Kidney (tissue), 13 donors: ENCODE measurements at regions not wholly inside any gene's neighbourhood (a gene's known extent, or its start where the extent isn't known, plus 50 kb on each side); places are given as distances from the start of the nearest gene placed in this dataset.

Experiments used
- DNase-seq, 5 donors: peaks; one replicate each; pipeline ENCODE4 v3.0.0-alpha.2; 2013 to 2020
- FAIRE-seq: peaks from 2 replicates; lab custom pipeline; 2012; peaks lifted over from hg19 to GRCh38; lab: Jason Lieb, UNC
- H3K27ac ChIP-seq, 2 donors: one replicate each; pipeline ENCODE4 v1.7.0; 2013; ENCODE audit warnings: low read depth in 2 of 2, low read length in 2 of 2, inconsistent platforms in 1 of 2
- H3K27me3 ChIP-seq: one replicate; pipeline ENCODE4 v1.7.1; 2013; ENCODE audit warnings: low read length, inconsistent platforms; ENCODE audit not compliant: control insufficient read depth, insufficient read depth
- H3K36me3 ChIP-seq, 3 donors: one replicate each; pipeline versions ENCODE4 v1.7.0 to v1.7.1; 2013; ENCODE audit warnings: low read length in 3 of 3, control low read depth in 1 of 3, inconsistent platforms in 1 of 3; ENCODE audit not compliant: insufficient read depth in 3 of 3, control insufficient read depth in 2 of 3
- H3K4me1 ChIP-seq, 3 donors: one replicate each; pipeline versions ENCODE4 v1.7.0 to v1.7.1; 2013; ENCODE audit warnings: low read length in 3 of 3, inconsistent platforms in 1 of 3, low read depth in 1 of 3; ENCODE audit not compliant: control insufficient read depth in 2 of 3, insufficient read depth in 2 of 3
- H3K4me3 ChIP-seq, 3 donors: one replicate each; pipeline versions ENCODE4 v1.7.0 to v1.8.1; 2013; ENCODE audit warnings: low read length in 3 of 3, control low read depth in 1 of 3, inconsistent platforms in 1 of 3
- H3K9ac ChIP-seq, 3 donors: one replicate each; pipeline versions ENCODE4 v1.7.0 to v1.7.1; 2013; ENCODE audit warnings: low read length in 3 of 3, control low read depth in 1 of 3, inconsistent platforms in 1 of 3
- H3K9me3 ChIP-seq, 3 donors: one replicate each; pipeline versions ENCODE4 v1.7.0 to v1.7.1; 2013; ENCODE audit warnings: low read length in 3 of 3, control low read depth in 1 of 3, inconsistent platforms in 1 of 3; ENCODE audit not compliant: control insufficient read depth in 2 of 3, insufficient read depth in 1 of 3
- CTCF ChIP-seq: IDR thresholded peaks from 3 replicates; pipeline ENCODE4 v1.5.1; 2012; ENCODE audit warnings: mild to moderate bottlenecking, moderate library complexity, borderline replicate concordance; ENCODE audit not compliant: insufficient read depth; ENCODE audit errors: extremely low read depth
- intact Hi-C: fragments of 100-400 bp; cut with DNase I; formaldehyde crosslinking; loops from one replicate; pipeline ENCODE4 v1.11.1; 2022
- donor health status: control.
- donor health status: control.
- donor health status: control.
- donor health status: control.
- donor health status: control.
- donor health status: DM: yes; HTN: yes; CAD: no.
- donor health status: Normal renal cell carcinoma (clear cell type).

- Histone ChIP-seq H3K4me1 (peaks cover 0 to 2% (median 0%) of the 10 kb centered on the region in 3 donors), H3K36me3 (no peaks in the 10 kb centered on the region), H3K27ac (no peak overlapping the region), H3K9me3 (no peaks in the 10 kb centered on the region), H3K27me3 (no peaks in the 10 kb centered on the region), H3K9ac (no peak overlapping the region), H3K4me3 (no peak overlapping the region)
- no peak for DNase-seq
- intact Hi-C loops = no loop called here
- no peak for FAIRE-seq
- no peak for TF ChIP-seq CTCF
These were observed 376.4 kb downstream of the FGF9 start for GRCh38 chr13:22047082-22047784.

GRCh38 chr13:22047785-22048104 is 376.9 kb downstream of the FGF9 start:
- Histone ChIP-seq H3K27ac (no peak overlapping the region), H3K4me1 (peaks cover 0 to 2% (median 0%) of the 10 kb centered on the region in 3 donors), H3K9me3 (no peaks in the 10 kb centered on the region), H3K9ac (no peak overlapping the region), H3K4me3 (no peak overlapping the region), H3K27me3 (no peaks in the 10 kb centered on the region), H3K36me3 (no peaks in the 10 kb centered on the region)
- FAIRE-seq = no peak
- TF ChIP-seq CTCF = no peak
- intact Hi-C loops = no loop called here
- no peak for DNase-seq

- FAIRE-seq (no peak), DNase-seq (peak in 2 of 5 donors; percentile 16 to 30)
- no peaks in the 10 kb centered on the region for H3K36me3 ChIP-seq
- no peaks in the 10 kb centered on the region for H3K9me3 ChIP-seq
- no peak overlapping the region for H3K9ac ChIP-seq
- no peak for TF ChIP-seq CTCF
- H3K27ac ChIP-seq = no peak overlapping the region
- H3K4me3 ChIP-seq = no peak overlapping the region
- H3K27me3 ChIP-seq = no peaks in the 10 kb centered on the region
- intact Hi-C loops = no loop called here
- H3K4me1 ChIP-seq = peaks cover 0 to 2% (median 0%) of the 10 kb centered on the region in 3 donors
These were observed 378.5 kb downstream of the FGF9 start for GRCh38 chr13:22049384-22049783.
